Ishikawa (cell line): ENCODE measurements at regions not wholly inside any gene's neighbourhood (a gene's known extent, or its start where the extent isn't known, plus 50 kb on each side); places are given as distances from the start of the nearest gene placed in this dataset.

Experiments used
- CEBPB ChIP-seq: IDR thresholded peaks from 2 replicates; pipeline ENCODE4 v1.6.1; 2012
- CREB1 ChIP-seq: IDR thresholded peaks from 2 replicates; pipeline ENCODE4 v1.6.1; 2012; ENCODE audit warnings: low read depth
- EGR1 ChIP-seq: IDR thresholded peaks from 2 replicates; pipeline ENCODE4 v1.6.1; 2012
- EP300 ChIP-seq: IDR thresholded peaks from 2 replicates; pipeline ENCODE4 v1.6.1; 2012; ENCODE audit warnings: borderline replicate concordance
- FOXM1 ChIP-seq: IDR thresholded peaks from 2 replicates; pipeline ENCODE4 v1.6.1; 2012; ENCODE audit warnings: low read depth, borderline replicate concordance
- MAX ChIP-seq: IDR thresholded peaks from 2 replicates; pipeline ENCODE4 v1.6.1; 2012
- NFIC ChIP-seq: IDR thresholded peaks from 2 replicates; pipeline ENCODE4 v1.6.1; 2012
- RAD21 ChIP-seq: IDR thresholded peaks from 2 replicates; pipeline ENCODE4 v1.6.1; 2012; ENCODE audit warnings: low read depth
- REST ChIP-seq: IDR thresholded peaks from 2 replicates; pipeline ENCODE4 v1.6.1; 2012; ENCODE audit warnings: low read depth, mild to moderate bottlenecking
- TAF1 ChIP-seq: IDR thresholded peaks from 2 replicates; pipeline ENCODE4 v1.6.1; 2012; ENCODE audit warnings: low read depth, mild to moderate bottlenecking
- TCF12 ChIP-seq: IDR thresholded peaks from 2 replicates; pipeline ENCODE4 v1.6.1; 2012; ENCODE audit warnings: low read depth
- TEAD4 ChIP-seq: IDR thresholded peaks from 2 replicates; pipeline ENCODE4 v1.6.1; 2012
- USF1 ChIP-seq: IDR thresholded peaks from 2 replicates; pipeline ENCODE4 v1.6.1; 2012
- YY1 ChIP-seq: IDR thresholded peaks from 2 replicates; pipeline ENCODE4 v1.6.1; 2012; ENCODE audit warnings: low read depth
- ZBTB7A ChIP-seq: IDR thresholded peaks from 2 replicates; pipeline ENCODE4 v1.6.1; 2012; ENCODE audit warnings: low read depth

- TF ChIP-seq USF1 (no peak), TCF12 (no peak), RAD21 (no peak), CREB1 (no peak)
Observed at GRCh38 chr5:89036166-89036565, 153.2 kb upstream of the MEF2C start.

- TF ChIP-seq TCF12 = no peak
- TF ChIP-seq ZBTB7A = no peak
- TF ChIP-seq TEAD4 = no peak
- no peak for TF ChIP-seq EGR1
- TF ChIP-seq CREB1 = no peak
- TF ChIP-seq CEBPB = no peak
- no peak for TF ChIP-seq FOXM1
- TF ChIP-seq TAF1 = no peak
- TF ChIP-seq REST = no peak
- no peak for TF ChIP-seq EP300
- no peak for TF ChIP-seq YY1
- TF ChIP-seq RAD21 = no peak
- TF ChIP-seq MAX = no peak
- TF ChIP-seq USF1 = no peak
- no peak for TF ChIP-seq NFIC
Observed at GRCh38 chr5:89034588-89034987, 151.6 kb upstream of the MEF2C start.

- TF ChIP-seq TAF1 = no peak
- TF ChIP-seq CREB1 = no peak
- no peak for TF ChIP-seq USF1
Observed at GRCh38 chr5:89030798-89031197, 147.8 kb upstream of the MEF2C start.

GRCh38 chr5:89028595-89029285 lies 145.8 kb upstream of the MEF2C start:
- TF ChIP-seq EP300 = no peak
- TF ChIP-seq EGR1 = no peak
- no peak for TF ChIP-seq ZBTB7A
- TF ChIP-seq REST = no peak
- TF ChIP-seq FOXM1 = no peak
- no peak for TF ChIP-seq USF1
- no peak for TF ChIP-seq YY1
- no peak for TF ChIP-seq RAD21
- TF ChIP-seq TCF12 = no peak
- no peak for TF ChIP-seq TEAD4
- TF ChIP-seq CREB1 = no peak
- no peak for TF ChIP-seq NFIC
- TF ChIP-seq MAX = no peak

- TF ChIP-seq CEBPB = no peak
- TF ChIP-seq TEAD4 = no peak
- no peak for TF ChIP-seq USF1
- no peak for TF ChIP-seq FOXM1
- TF ChIP-seq ZBTB7A = no peak
- TF ChIP-seq NFIC = no peak
- no peak for TF ChIP-seq MAX
- no peak for TF ChIP-seq CREB1
- no peak for TF ChIP-seq EGR1
- no peak for TF ChIP-seq EP300
- TF ChIP-seq YY1 = no peak
Observed at GRCh38 chr5:89024045-89024444, 141.1 kb upstream of the MEF2C start.
